GDM1 (cell line): ENCODE measurements at regions not wholly inside any gene's neighbourhood (a gene's known extent, or its start where the extent isn't known, plus 50 kb on each side); places are given as distances from the start of the nearest gene placed in this dataset.

Source experiments
- DNase-seq: peaks from one replicate; lab custom pipeline; 2025; lab: John Stamatoyannopoulos, UW

- DNase-seq = no peak
These were observed 353.5 kb downstream of the FBXO8 start for GRCh38 chr4:173929921-173930320.

GRCh38 chr4:173924561-173924960, 358.9 kb downstream of the FBXO8 start:
- DNase-seq = peak; percentile 14

- no peak for DNase-seq
These were observed 363.6 kb downstream of the FBXO8 start for GRCh38 chr4:173919861-173920260.

GRCh38 chr4:173919196-173919595, 364.3 kb downstream of the FBXO8 start:
- no peak for DNase-seq

- no peak for DNase-seq
These were observed 366.1 kb downstream of the FBXO8 start for GRCh38 chr4:173917255-173917960.

- no peak for DNase-seq
These were observed 370.0 kb downstream of the FBXO8 start for GRCh38 chr4:173913496-173913895.

- no peak for DNase-seq
These were observed 371.1 kb downstream of the FBXO8 start for GRCh38 chr4:173912384-173912783.

- DNase-seq = no peak
These were observed 372.6 kb downstream of the FBXO8 start for GRCh38 chr4:173910891-173911290.

- no peak for DNase-seq
These were observed 374.2 kb downstream of the FBXO8 start for GRCh38 chr4:173909294-173909693.

GRCh38 chr4:173899813-173900212, 369.8 kb upstream of the HAND2 start:
- DNase-seq = no peak

- DNase-seq = no peak
These were observed 361.0 kb upstream of the HAND2 start for GRCh38 chr4:173891072-173891471.

GRCh38 chr4:173883821-173884220, 353.8 kb upstream of the HAND2 start:
- no peak for DNase-seq

- no peak for DNase-seq
These were observed 350.9 kb upstream of the HAND2 start for GRCh38 chr4:173880897-173881296.

GRCh38 chr4:173879509-173879908, 349.5 kb upstream of the HAND2 start:
- DNase-seq = no peak

GRCh38 chr4:173878701-173879100, 348.7 kb upstream of the HAND2 start:
- no peak for DNase-seq

- DNase-seq = no peak
These were observed 341.6 kb upstream of the HAND2 start for GRCh38 chr4:173871643-173872042.

GRCh38 chr4:173866322-173867026, 336.4 kb upstream of the HAND2 start:
- no peak for DNase-seq

GRCh38 chr4:173862754-173863153, 332.7 kb upstream of the HAND2 start:
- DNase-seq = no peak

GRCh38 chr4:173860094-173860493, 330.1 kb upstream of the HAND2 start:
- no peak for DNase-seq

- DNase-seq = no peak
These were observed 329.2 kb upstream of the HAND2 start for GRCh38 chr4:173859091-173859713.

- DNase-seq = no peak
These were observed 328.4 kb upstream of the HAND2 start for GRCh38 chr4:173858471-173858870.

GRCh38 chr4:173857828-173858227, 327.8 kb upstream of the HAND2 start:
- DNase-seq = no peak

GRCh38 chr4:173855015-173855414, 325.0 kb upstream of the HAND2 start:
- DNase-seq = no peak
